Retina (tissue), 1 donor: ENCODE measurements at regions not wholly inside any gene's neighbourhood (a gene's known extent, or its start where the extent isn't known, plus 50 kb on each side); places are given as distances from the start of the nearest gene placed in this dataset.

ENCODE experiments used
- DNase-seq: peaks from one replicate; pipeline ENCODE4 v3.0.0-alpha.2; 2016

- no peak for DNase-seq
These were observed 197.7 kb upstream of the ROBO2 start for GRCh38 chr3:76842216-76842615.

DNA sequence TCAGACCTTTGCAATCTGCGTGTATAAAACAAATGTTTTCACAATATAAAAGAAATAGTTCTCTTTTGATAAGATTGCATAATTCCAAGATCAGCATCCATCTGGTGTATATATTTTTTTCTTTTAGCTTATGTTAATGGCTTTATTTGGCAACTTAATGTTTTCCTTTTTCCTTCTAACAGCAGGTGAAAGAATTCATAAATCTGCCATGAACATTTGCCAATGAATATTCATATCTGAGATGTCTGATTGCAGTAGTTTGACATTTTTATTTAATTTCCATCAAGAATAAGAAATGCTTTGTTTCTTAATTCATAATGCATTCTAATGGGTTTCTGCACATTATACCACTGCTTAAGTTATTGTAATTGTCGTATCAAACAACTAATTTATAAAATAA is 184.4 kb upstream of the ROBO2 start:
- DNase-seq, result no peak

DNA sequence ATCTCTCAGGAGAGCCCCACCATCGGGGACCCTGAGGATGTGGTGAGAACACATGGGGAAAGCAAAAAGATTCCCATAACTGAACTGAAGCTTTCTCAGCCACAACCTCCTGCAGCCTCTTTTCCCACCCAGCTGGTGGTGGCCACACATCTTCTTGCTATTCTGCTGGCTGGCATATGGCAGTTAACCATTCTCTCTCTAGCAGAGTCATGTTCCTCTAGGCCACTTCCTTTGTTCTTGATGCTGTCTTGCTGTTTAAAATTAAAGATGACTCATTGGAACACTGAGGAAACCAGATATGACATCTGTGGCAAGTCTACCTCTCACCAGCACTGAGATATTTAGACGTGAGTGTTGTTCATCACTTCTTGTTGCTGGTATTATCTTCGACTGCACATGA is 180.3 kb upstream of the ROBO2 start:
- DNase-seq, result no peak

- DNase-seq, result no peak
These were observed 175.5 kb upstream of the ROBO2 start for GRCh38 chr3:76864355-76864754.

- no peak for DNase-seq
These were observed 173.0 kb upstream of the ROBO2 start for GRCh38 chr3:76866729-76867408.

- DNase-seq, result no peak
These were observed 170.0 kb upstream of the ROBO2 start for GRCh38 chr3:76869726-76870384.

- DNase-seq, result no peak
These were observed 168.2 kb upstream of the ROBO2 start for GRCh38 chr3:76871655-76872054.

- DNase-seq, result no peak
These were observed 166.9 kb upstream of the ROBO2 start for GRCh38 chr3:76872999-76873398.

DNA sequence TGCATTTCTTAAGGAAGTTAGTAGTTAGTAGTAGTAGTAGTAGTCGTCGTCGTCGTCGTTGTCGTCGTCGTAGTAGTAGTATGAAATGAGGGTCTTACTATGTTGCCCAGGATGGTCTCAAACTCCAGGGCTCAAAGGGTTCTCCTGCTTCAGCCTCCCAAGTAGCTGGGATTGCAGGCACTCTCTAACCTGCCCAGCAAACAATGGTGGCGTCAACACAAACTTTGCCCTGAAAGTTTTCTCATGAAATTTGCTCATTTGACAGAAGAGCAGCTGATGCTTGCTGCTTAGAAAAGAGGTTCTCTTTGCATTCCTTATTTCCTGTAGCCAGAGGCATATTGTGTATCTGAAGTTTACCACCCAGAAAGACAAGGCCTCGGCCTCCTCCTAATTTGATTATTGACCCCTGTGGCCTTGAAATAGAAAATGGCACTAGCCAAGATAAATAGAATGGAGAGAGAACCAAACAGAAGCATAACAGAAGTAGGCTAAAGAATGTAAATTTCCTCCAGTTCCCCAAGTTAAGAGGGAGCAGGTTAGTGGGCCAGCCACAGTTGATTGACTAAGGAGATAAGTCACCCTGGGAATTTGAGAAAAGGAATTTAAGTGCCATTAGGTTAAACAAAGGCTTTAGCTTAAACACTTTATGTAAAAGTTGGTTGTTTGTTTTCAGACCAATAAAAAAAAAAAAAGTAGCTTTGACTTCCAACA is 166.2 kb upstream of the ROBO2 start:
- DNase-seq, result no peak

GRCh38 chr3:76879959-76880358 is 159.9 kb upstream of the ROBO2 start:
- no peak for DNase-seq

- DNase-seq, result no peak
These were observed 153.0 kb upstream of the ROBO2 start for GRCh38 chr3:76886761-76887500.

- no peak for DNase-seq
These were observed 151.0 kb upstream of the ROBO2 start for GRCh38 chr3:76888856-76889255.

DNA sequence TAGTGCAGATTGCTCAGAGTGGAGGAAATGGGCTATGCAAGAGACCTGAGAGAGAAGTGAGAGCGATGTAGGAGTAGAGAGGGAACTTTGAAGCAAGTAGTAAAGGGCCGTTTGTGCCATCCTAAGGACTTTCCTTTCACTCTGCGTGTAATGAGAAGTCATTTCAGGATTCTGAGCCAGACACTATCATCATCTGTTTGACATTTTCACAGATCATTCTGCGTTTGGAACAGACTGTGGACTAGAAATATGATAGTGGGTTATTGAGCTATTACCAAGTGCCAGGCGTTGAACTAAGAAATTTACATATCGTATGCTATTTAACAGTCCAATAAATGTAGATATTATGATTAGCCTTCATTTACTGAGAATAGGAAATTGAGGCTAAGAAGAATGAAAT is 150.0 kb upstream of the ROBO2 start:
- DNase-seq, result no peak

- no peak for DNase-seq
These were observed 142.8 kb upstream of the ROBO2 start for GRCh38 chr3:76897076-76897475.

DNA sequence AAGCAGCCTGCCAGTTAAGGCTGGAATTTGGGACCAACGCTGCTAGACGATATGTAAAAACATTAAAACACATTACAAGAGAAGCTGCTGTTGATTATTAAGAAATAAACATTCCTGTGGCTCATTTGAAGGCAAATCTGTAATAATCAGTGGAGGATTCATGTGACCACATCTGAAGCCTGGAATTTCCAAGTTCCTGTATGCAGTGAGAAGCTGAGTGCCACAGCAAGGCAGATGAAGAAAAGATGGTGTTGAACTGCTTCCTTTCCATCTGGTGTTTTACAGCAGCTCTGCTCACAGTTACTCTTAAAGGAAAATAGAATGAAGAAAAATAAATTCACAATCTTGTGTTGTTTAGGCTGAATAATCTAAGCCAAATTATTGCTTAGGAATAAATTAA is 139.3 kb upstream of the ROBO2 start:
- no peak for DNase-seq

DNA sequence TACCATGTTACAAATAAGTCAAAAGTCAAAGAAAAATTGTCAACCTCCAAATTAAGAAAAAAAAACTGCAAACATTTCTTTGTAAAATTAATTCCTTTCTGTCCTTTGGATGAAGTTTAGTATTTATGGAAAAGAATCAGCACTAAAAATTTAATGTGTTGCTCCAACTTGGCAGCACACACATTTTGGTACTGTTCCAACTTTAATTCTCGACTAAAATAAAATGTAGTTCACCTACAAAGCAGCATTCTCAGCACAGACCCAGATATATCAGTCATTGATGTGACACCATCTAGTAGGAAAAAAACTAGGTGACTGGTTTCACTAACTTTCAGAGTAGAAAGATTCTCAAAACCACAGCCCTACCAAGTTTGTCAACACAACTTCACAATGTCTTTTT is 131.7 kb upstream of the ROBO2 start:
- no peak for DNase-seq

DNA sequence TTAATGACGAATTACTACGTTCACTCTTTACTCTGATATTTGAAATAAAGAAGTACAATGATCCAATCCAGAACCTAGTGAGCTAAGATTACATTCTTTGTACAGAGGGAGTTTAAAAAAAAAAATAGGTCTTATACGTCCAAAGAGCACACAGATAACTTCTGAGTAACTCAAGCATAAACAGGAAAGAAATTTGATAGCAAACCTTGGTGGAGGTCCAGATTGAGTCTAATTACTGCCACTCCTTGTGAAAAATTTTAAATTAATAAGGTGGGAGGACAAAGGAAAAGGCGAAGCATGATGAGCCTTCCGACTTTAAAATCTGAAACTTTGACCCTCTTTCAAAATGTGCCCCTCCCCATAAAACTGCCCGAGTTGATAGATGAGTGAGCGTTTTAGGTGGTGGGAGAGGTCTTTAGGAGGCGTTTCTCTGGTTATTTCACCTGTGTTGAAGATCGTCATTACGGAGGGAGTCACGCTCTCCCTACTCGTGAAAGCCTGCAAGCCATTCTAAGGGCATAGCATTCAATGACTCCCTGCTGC is 127.0 kb upstream of the ROBO2 start:
- no peak for DNase-seq

GRCh38 chr3:76917436-76917835 is 122.5 kb upstream of the ROBO2 start:
- DNase-seq, result no peak

- no peak for DNase-seq
These were observed 119.4 kb upstream of the ROBO2 start for GRCh38 chr3:76920511-76920910.

DNA sequence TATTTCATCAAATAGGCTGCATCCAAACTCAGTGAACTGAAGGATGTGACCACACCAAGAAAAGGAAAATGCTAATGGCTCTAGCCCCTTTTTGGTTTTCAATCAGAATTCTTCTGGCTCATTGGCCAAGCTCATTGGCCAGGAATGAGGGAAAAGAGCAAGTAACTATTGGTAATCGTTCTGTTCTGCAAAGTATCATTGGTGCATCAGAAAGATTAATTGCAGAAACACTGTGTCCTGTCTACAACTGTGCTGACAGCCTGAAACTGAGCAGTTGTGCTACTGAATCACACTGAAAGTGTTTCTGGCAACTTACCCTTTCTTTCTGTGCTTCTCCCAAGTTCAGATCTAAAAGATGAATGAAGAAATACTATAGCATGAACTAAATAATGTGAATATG is 116.4 kb upstream of the ROBO2 start:
- no peak for DNase-seq

DNA sequence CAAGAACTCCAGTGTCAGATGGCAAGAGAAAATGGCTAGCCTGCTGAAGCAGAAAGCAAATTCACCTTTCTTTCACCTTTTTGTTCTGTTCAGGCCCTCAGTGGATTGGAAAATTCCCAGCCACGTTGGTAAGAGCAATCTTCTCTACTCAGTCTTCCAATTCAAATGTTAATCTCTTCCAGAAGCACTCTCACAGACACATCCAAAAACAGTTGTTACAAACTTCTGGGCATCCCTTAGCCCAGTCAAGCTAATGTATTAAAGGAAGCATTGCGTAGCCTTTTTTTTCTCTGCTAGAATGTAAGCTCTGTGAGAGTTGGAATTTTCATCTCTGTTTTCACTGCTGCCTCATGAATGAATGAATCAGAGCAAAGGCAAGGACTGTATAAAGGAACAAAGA is 109.2 kb upstream of the ROBO2 start:
- DNase-seq, result no peak

- no peak for DNase-seq
These were observed 106.7 kb upstream of the ROBO2 start for GRCh38 chr3:76933245-76933644.

DNA sequence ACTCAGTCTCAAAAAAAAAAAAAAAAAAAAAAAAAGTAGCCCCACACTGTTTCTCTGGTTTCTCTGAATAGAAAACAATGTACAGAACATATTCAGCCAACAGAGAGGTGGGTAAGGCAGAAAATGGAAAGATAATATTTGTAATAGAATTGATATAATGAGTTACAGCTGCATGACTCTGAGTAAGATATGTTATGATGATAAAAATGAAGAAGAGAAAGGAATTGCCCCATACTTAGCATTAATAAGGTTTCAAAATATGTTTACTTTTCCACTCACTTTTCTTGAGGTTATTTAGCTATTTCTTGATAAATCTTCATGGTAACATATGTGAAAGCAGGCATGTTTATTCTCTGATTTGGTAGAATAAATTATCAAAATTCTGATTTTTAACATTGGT is 100.9 kb upstream of the ROBO2 start:
- no peak for DNase-seq
